ENCODE measurements at regions not wholly inside any gene's neighbourhood (a gene's known extent, or its start where the extent isn't known, plus 50 kb on each side); places are given as distances from the start of the nearest gene placed in this dataset.

- H3K27me3 ChIP-seq = no peaks in the 10 kb centered on the region
- H3K4me1 ChIP-seq = no peaks in the 10 kb centered on the region
- no peak for TF ChIP-seq EP300 (IDR thresholded peaks at IDR 0.05)
- TF ChIP-seq POLR2AphosphoS5 (IDR thresholded peaks at IDR 0.05) = no peak
- TF ChIP-seq POLR2A (IDR thresholded peaks at IDR 0.05) = no peak
- TF ChIP-seq CTCF (IDR thresholded peaks at IDR 0.05) = no peak
- H3K27ac ChIP-seq = no peak overlapping the region
- no peaks in the 10 kb centered on the region for H3K36me3 ChIP-seq
- H3K4me3 ChIP-seq = no peak overlapping the region
- DNase-seq (ENCODE audit: low spot score in 2 of 2) = no peak
- no peaks in the 10 kb centered on the region for H3K9me3 ChIP-seq
These were observed 179.4 kb upstream of the SLC25A13 start for GRCh38 chr7:96501318-96501717.

- H3K4me3 ChIP-seq = no peak overlapping the region
- no peak for TF ChIP-seq POLR2AphosphoS5 (IDR thresholded peaks at IDR 0.05)
- no peak for TF ChIP-seq CTCF (IDR thresholded peaks at IDR 0.05)
- no peak for TF ChIP-seq POLR2A (IDR thresholded peaks at IDR 0.05)
- no peak for TF ChIP-seq EP300 (IDR thresholded peaks at IDR 0.05)
- no peaks in the 10 kb centered on the region for H3K4me1 ChIP-seq
- WGBS = 68% methylated on average over 3 of the region's 3 CpGs
- H3K9me3 ChIP-seq = no peaks in the 10 kb centered on the region
- no peak for DNase-seq (ENCODE audit: low spot score in 2 of 2)
- H3K27ac ChIP-seq = no peak overlapping the region
- no peaks in the 10 kb centered on the region for H3K27me3 ChIP-seq
- no peaks in the 10 kb centered on the region for H3K36me3 ChIP-seq
These were observed 177.6 kb upstream of the SLC25A13 start for GRCh38 chr7:96499532-96499931.

GRCh38 chr7:96497567-96497966 is 175.7 kb upstream of the SLC25A13 start:
- TF ChIP-seq POLR2A (IDR thresholded peaks at IDR 0.05) = no peak
- TF ChIP-seq EP300 (IDR thresholded peaks at IDR 0.05) = no peak
- TF ChIP-seq POLR2AphosphoS5 (IDR thresholded peaks at IDR 0.05) = no peak
- TF ChIP-seq CTCF (IDR thresholded peaks at IDR 0.05) = no peak
- Histone ChIP-seq H3K36me3 (no peaks in the 10 kb centered on the region), H3K27me3 (no peaks in the 10 kb centered on the region), H3K27ac (no peak overlapping the region), H3K9me3 (no peaks in the 10 kb centered on the region), H3K4me1 (no peaks in the 10 kb centered on the region), H3K4me3 (no peak overlapping the region)
- 62% methylated on average over 2 of the region's 2 CpGs for WGBS
- DNase-seq (ENCODE audit: low spot score in 2 of 2) = no peak

- Histone ChIP-seq H3K4me3 (no peak overlapping the region), H3K9me3 (no peaks in the 10 kb centered on the region), H3K36me3 (no peaks in the 10 kb centered on the region), H3K27me3 (no peaks in the 10 kb centered on the region), H3K4me1 (no peaks in the 10 kb centered on the region), H3K27ac (no peak overlapping the region)
- whole genome bisulfite sequencing = 59% methylated on average over 6 of the region's 6 CpGs
- TF ChIP-seq CTCF (IDR thresholded peaks at IDR 0.05) (no peak), POLR2AphosphoS5 (IDR thresholded peaks at IDR 0.05) (no peak), EP300 (IDR thresholded peaks at IDR 0.05) (no peak), POLR2A (IDR thresholded peaks at IDR 0.05) (no peak)
- no peak for DNase-seq (ENCODE audit: low spot score in 2 of 2)
These were observed 173.9 kb upstream of the SLC25A13 start for GRCh38 chr7:96495751-96496216.

GRCh38 chr7:96486681-96487080 is 164.8 kb upstream of the SLC25A13 start:
- no peak for DNase-seq (ENCODE audit: low spot score in 2 of 2)
- H3K9me3 ChIP-seq = no peaks in the 10 kb centered on the region
- peaks cover 8% of the 10 kb centered on the region for H3K4me1 ChIP-seq
- no peak overlapping the region for H3K4me3 ChIP-seq
- 39% methylated on average over 4 of the region's 4 CpGs for WGBS
- H3K36me3 ChIP-seq = no peaks in the 10 kb centered on the region
- TF ChIP-seq POLR2AphosphoS5 (IDR thresholded peaks at IDR 0.05) (no peak), CTCF (IDR thresholded peaks at IDR 0.05) (no peak), EP300 (IDR thresholded peaks at IDR 0.05) (no peak), POLR2A (IDR thresholded peaks at IDR 0.05) (no peak)
- no peaks in the 10 kb centered on the region for H3K27me3 ChIP-seq
- H3K27ac ChIP-seq = peak overlapping the region; percentile 54

Data from suprapubic skin (tissue), 4 donors.